ENCODE measurements at regions not wholly inside any gene's neighbourhood (a gene's known extent, or its start where the extent isn't known, plus 50 kb on each side); places are given as distances from the start of the nearest gene placed in this dataset.

GRCh38 chr4:66073961-66074360 lies 403.7 kb upstream of the EPHA5 start:
- dilution Hi-C loops (cut with MboI; ENCODE audit: extremely low pct_ligation_motif_present, low sequenced_read_pairs): no loop called here

GRCh38 chr4:66071911-66072310 lies 401.6 kb upstream of the EPHA5 start:
- Histone ChIP-seq H3K27ac (ENCODE audit: control insufficient read depth, insufficient read depth, low read length) (no peak overlapping the region), H4K20me1 (ENCODE audit: control insufficient read depth, extremely low read depth, insufficient read depth, low read length) (no peaks in the 10 kb centered on the region), H3K27me3 (ENCODE audit: control insufficient read depth, extremely low read depth, insufficient read depth, low read length) (no peaks in the 10 kb centered on the region), H3K9me1 (ENCODE audit: control insufficient read depth, extremely low read depth, insufficient read depth, low read length) (no peaks in the 10 kb centered on the region), H3K4me2 (ENCODE audit: control insufficient read depth, extremely low read depth, insufficient read depth, low read depth, low read length) (no peak overlapping the region), H3K4me3 (ENCODE audit: control insufficient read depth in 2 of 3, extremely low read depth in 1 of 3, insufficient read depth in 2 of 3, low read depth in 1 of 3, low read length in 3 of 3) (no peak overlapping the region), H3K9me3 (ENCODE audit: control insufficient read depth, low read depth, low read length) (no peaks in the 10 kb centered on the region), H3K79me2 (ENCODE audit: control insufficient read depth, insufficient read depth, low read length) (no peaks in the 10 kb centered on the region), H3K36me3 (ENCODE audit: control insufficient read depth in 2 of 2, extremely low read depth in 1 of 2, insufficient read depth in 2 of 2, low read length in 2 of 2) (no peaks in the 10 kb centered on the region), H2AFZ (ENCODE audit: control insufficient read depth, low read length) (no peak overlapping the region), H3K9ac (ENCODE audit: control insufficient read depth, extremely low read depth, insufficient read depth, low read length) (no peak overlapping the region), H3K4me1 (ENCODE audit: control insufficient read depth, extremely low read depth, insufficient read depth, low read length) (no peaks in the 10 kb centered on the region)
- DNase-seq (ENCODE audit: low read depth, low spot score) (no peak), FAIRE-seq (no peak)
- dilution Hi-C loops (cut with MboI; ENCODE audit: extremely low pct_ligation_motif_present, low sequenced_read_pairs): no loop called here
- TF ChIP-seq EZH2 (IDR thresholded peaks at IDR 0.05; ENCODE audit: low read length) (no peak), CTCF (optimal IDR thresholded peaks at IDR 0.05 in 1 of 3, IDR thresholded peaks at IDR 0.05 in 1 of 3, conservative IDR thresholded peaks at IDR 0.05 in 1 of 3; ENCODE audit: extremely low read depth in 1 of 3, insufficient read depth in 2 of 3, low read length in 3 of 3) (no peak)

More at GRCh38 chr4:66073961-66074360, 403.7 kb upstream of the EPHA5 start:
- H4K20me1 ChIP-seq (ENCODE audit: control insufficient read depth, extremely low read depth, insufficient read depth, low read length): no peaks in the 10 kb centered on the region
- H3K36me3 ChIP-seq (ENCODE audit: control insufficient read depth in 2 of 2, extremely low read depth in 1 of 2, insufficient read depth in 2 of 2, low read length in 2 of 2): no peaks in the 10 kb centered on the region
- TF ChIP-seq CTCF (optimal IDR thresholded peaks at IDR 0.05 in 1 of 3, IDR thresholded peaks at IDR 0.05 in 1 of 3, conservative IDR thresholded peaks at IDR 0.05 in 1 of 3; ENCODE audit: extremely low read depth in 1 of 3, insufficient read depth in 2 of 3, low read length in 3 of 3) (no peak), EZH2 (IDR thresholded peaks at IDR 0.05; ENCODE audit: low read length) (no peak)
- no peak overlapping the region for H2AFZ ChIP-seq (ENCODE audit: control insufficient read depth, low read length)
- no peaks in the 10 kb centered on the region for H3K9me1 ChIP-seq (ENCODE audit: control insufficient read depth, extremely low read depth, insufficient read depth, low read length)
- H3K27me3 ChIP-seq (ENCODE audit: control insufficient read depth, extremely low read depth, insufficient read depth, low read length): no peaks in the 10 kb centered on the region
- H3K4me1 ChIP-seq (ENCODE audit: control insufficient read depth, extremely low read depth, insufficient read depth, low read length): no peaks in the 10 kb centered on the region
- H3K4me2 ChIP-seq (ENCODE audit: control insufficient read depth, extremely low read depth, insufficient read depth, low read depth, low read length): no peak overlapping the region
- H3K9me3 ChIP-seq (ENCODE audit: control insufficient read depth, low read depth, low read length): no peaks in the 10 kb centered on the region
- H3K9ac ChIP-seq (ENCODE audit: control insufficient read depth, extremely low read depth, insufficient read depth, low read length): no peak overlapping the region
- no peaks in the 10 kb centered on the region for H3K79me2 ChIP-seq (ENCODE audit: control insufficient read depth, insufficient read depth, low read length)
- FAIRE-seq (no peak), DNase-seq (ENCODE audit: low read depth, low spot score) (no peak)
- no peak overlapping the region for H3K4me3 ChIP-seq (ENCODE audit: control insufficient read depth in 2 of 3, extremely low read depth in 1 of 3, insufficient read depth in 2 of 3, low read depth in 1 of 3, low read length in 3 of 3)
- no peak overlapping the region for H3K27ac ChIP-seq (ENCODE audit: control insufficient read depth, insufficient read depth, low read length)

All from keratinocyte (primary cell).